Smooth muscle cell (in vitro differentiated cells): ENCODE measurements at regions not wholly inside any gene's neighbourhood (a gene's known extent, or its start where the extent isn't known, plus 50 kb on each side); places are given as distances from the start of the nearest gene placed in this dataset.

Experiments
- DNase-seq: peaks from one replicate; lab custom pipeline; 2025; ENCODE audit not compliant: unreplicated experiment; lab: John Stamatoyannopoulos, UW
- H2AFZ ChIP-seq: fragments of 200-600 bp; sonication (generic); 2 replicates; pipeline ENCODE4 v1.6.0; 2016; ENCODE audit warnings: antibody characterized with exemption, low read depth, mild to moderate bottlenecking
- H3F3A ChIP-seq: fragments of 200-600 bp; sonication (generic); 2 replicates; pipeline ENCODE4 v1.6.0; 2017; ENCODE audit warnings: antibody characterized with exemption, low read depth
- H3K27ac ChIP-seq: fragments of 200-600 bp; sonication (generic); 2 replicates; pipeline ENCODE4 v1.5.1; 2016; ENCODE audit warnings: low read depth, mild to moderate bottlenecking
- H3K27me3 ChIP-seq: fragments of 200-600 bp; sonication (generic); 2 replicates; pipeline ENCODE4 v1.6.1; 2016; ENCODE audit warnings: low read depth, mild to moderate bottlenecking
- H3K36me3 ChIP-seq: fragments of 200-600 bp; sonication (generic); 2 replicates; pipeline ENCODE4 v1.5.1; 2016; ENCODE audit warnings: low read depth
- H3K4me1 ChIP-seq: fragments of 200-600 bp; sonication (generic); 2 replicates; pipeline ENCODE4 v1.5.1; 2016; ENCODE audit warnings: low read depth
- H3K4me2 ChIP-seq: fragments of 200-600 bp; sonication (generic); 2 replicates; pipeline ENCODE4 v1.6.0; 2016; ENCODE audit warnings: mild to moderate bottlenecking
- H3K4me3 ChIP-seq: fragments of 200-600 bp; sonication (generic); 2 replicates; pipeline ENCODE4 v1.5.1; 2016; ENCODE audit warnings: mild to moderate bottlenecking
- H3K79me2 ChIP-seq: fragments of 200-600 bp; sonication (generic); 2 replicates; pipeline ENCODE4 v1.6.0; 2016; ENCODE audit warnings: low read depth, mild to moderate bottlenecking
- H3K9ac ChIP-seq: fragments of 200-600 bp; sonication (generic); 2 replicates; pipeline ENCODE4 v1.6.0; 2016; ENCODE audit warnings: low read depth
- H3K9me3 ChIP-seq: fragments of 200-600 bp; sonication (generic); replicated peaks from 2 replicates; pipeline ENCODE4 v1.5.1; 2016; ENCODE audit warnings: low read depth
- H4K20me1 ChIP-seq: fragments of 200-600 bp; sonication (generic); 2 replicates; pipeline ENCODE4 v1.6.0; 2016; ENCODE audit warnings: low read depth
- CTCF ChIP-seq: fragments of 200-600 bp; sonication (generic); IDR thresholded peaks from 2 replicates; pipeline ENCODE4 v1.5.1; 2017; ENCODE audit warnings: borderline replicate concordance, mild to moderate bottlenecking, antibody characterized with exemption; ENCODE audit not compliant: insufficient read depth, poor library complexity, severe bottlenecking
- WGBS: methylation state at CpG from one replicate; pipeline ENCODE4 v1.1.7; 2016; ENCODE audit warnings: low lambda C conversion rate; 5-methylcytosine and 5-hydroxymethylcytosine counted together

GRCh38 chr2:104528101-104528500, 325.8 kb upstream of the POU3F3 start:
- H3K9ac ChIP-seq: no peak overlapping the region
- WGBS: 78% methylated on average over 8 of the region's 8 CpGs
- no peaks in the 10 kb centered on the region for H3K4me1 ChIP-seq
- no peak overlapping the region for H3K27ac ChIP-seq
- H3F3A ChIP-seq: no peaks in the 10 kb centered on the region
- no peak for TF ChIP-seq CTCF
- H3K4me2 ChIP-seq: no peak overlapping the region
- no peaks in the 10 kb centered on the region for H3K79me2 ChIP-seq
- H4K20me1 ChIP-seq: no peaks in the 10 kb centered on the region
- no peak overlapping the region for H2AFZ ChIP-seq
- no peaks in the 10 kb centered on the region for H3K27me3 ChIP-seq
- no peaks in the 10 kb centered on the region for H3K9me3 ChIP-seq
- H3K4me3 ChIP-seq: no peak overlapping the region
- DNase-seq: no peak
- H3K36me3 ChIP-seq: no peaks in the 10 kb centered on the region

DNA sequence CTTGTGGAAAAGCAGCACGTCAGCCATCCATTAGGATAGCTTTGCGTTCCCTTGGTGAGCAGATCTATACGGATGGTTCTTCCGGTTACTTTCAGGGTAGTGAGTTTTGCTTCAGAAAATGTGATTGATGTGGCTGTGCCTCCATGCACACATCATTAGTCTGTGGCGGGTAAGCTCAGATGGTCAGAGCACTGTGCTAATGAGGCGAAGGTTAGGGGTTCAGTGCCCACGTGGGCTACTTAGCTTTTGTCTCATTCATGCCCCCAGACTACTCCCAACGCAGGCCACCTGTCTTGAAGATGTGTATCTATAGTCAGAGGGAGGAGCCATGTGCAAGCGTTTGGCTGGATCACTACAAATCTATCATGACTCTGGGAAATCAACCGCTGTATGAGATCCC, 322.8 kb upstream of the POU3F3 start:
- H3K9me3 ChIP-seq: no peaks in the 10 kb centered on the region
- no peak overlapping the region for H2AFZ ChIP-seq
- 88% methylated on average over 10 of the region's 10 CpGs for WGBS
- no peaks in the 10 kb centered on the region for H3K4me1 ChIP-seq
- H3K36me3 ChIP-seq: no peaks in the 10 kb centered on the region
- no peak overlapping the region for H3K4me3 ChIP-seq
- H3K27me3 ChIP-seq: no peaks in the 10 kb centered on the region
- no peaks in the 10 kb centered on the region for H4K20me1 ChIP-seq
- no peak for TF ChIP-seq CTCF
- H3K27ac ChIP-seq: no peak overlapping the region
- DNase-seq: no peak
- H3K79me2 ChIP-seq: no peaks in the 10 kb centered on the region
- no peak overlapping the region for H3K4me2 ChIP-seq
- no peaks in the 10 kb centered on the region for H3F3A ChIP-seq
- no peak overlapping the region for H3K9ac ChIP-seq

- H3K36me3 ChIP-seq: no peaks in the 10 kb centered on the region
- no peaks in the 10 kb centered on the region for H3K4me1 ChIP-seq
- H3K9me3 ChIP-seq: no peaks in the 10 kb centered on the region
- no peak overlapping the region for H3K4me3 ChIP-seq
- H3K27me3 ChIP-seq: no peaks in the 10 kb centered on the region
- H3K4me2 ChIP-seq: no peak overlapping the region
- no peak overlapping the region for H3K9ac ChIP-seq
- no peaks in the 10 kb centered on the region for H4K20me1 ChIP-seq
- H3K79me2 ChIP-seq: no peaks in the 10 kb centered on the region
- no peak for TF ChIP-seq CTCF
- no peak overlapping the region for H3K27ac ChIP-seq
- 80% methylated on average over 5 of the region's 5 CpGs for WGBS
- no peak for DNase-seq
- no peaks in the 10 kb centered on the region for H3F3A ChIP-seq
- H2AFZ ChIP-seq: no peak overlapping the region
Measured at GRCh38 chr2:104537116-104537515, 316.8 kb upstream of the POU3F3 start.

- no peak for DNase-seq
- H3K4me2 ChIP-seq: no peak overlapping the region
- no peaks in the 10 kb centered on the region for H4K20me1 ChIP-seq
- 79% methylated on average over 7 of the region's 7 CpGs for WGBS
- TF ChIP-seq CTCF: no peak
- no peaks in the 10 kb centered on the region for H3K9me3 ChIP-seq
- H3F3A ChIP-seq: no peaks in the 10 kb centered on the region
- H3K4me3 ChIP-seq: no peak overlapping the region
- no peak overlapping the region for H3K27ac ChIP-seq
- no peaks in the 10 kb centered on the region for H3K79me2 ChIP-seq
- H3K27me3 ChIP-seq: no peaks in the 10 kb centered on the region
- H3K9ac ChIP-seq: no peak overlapping the region
- H2AFZ ChIP-seq: no peak overlapping the region
- H3K36me3 ChIP-seq: no peaks in the 10 kb centered on the region
- no peaks in the 10 kb centered on the region for H3K4me1 ChIP-seq
Measured at GRCh38 chr2:104538077-104538476, 315.8 kb upstream of the POU3F3 start.
